HUES6 (cell line): ENCODE measurements at regions not wholly inside any gene's neighbourhood (a gene's known extent, or its start where the extent isn't known, plus 50 kb on each side); places are given as distances from the start of the nearest gene placed in this dataset.

Experiments used
- H3K27ac ChIP-seq: 2 replicates; pipeline ENCODE4 v1.7.0; 2013; ENCODE audit warnings: low read depth, mild to moderate bottlenecking, low read length, inconsistent platforms
- H3K27me3 ChIP-seq: 2 replicates; pipeline ENCODE4 v1.6.1; 2013; ENCODE audit warnings: low read length; ENCODE audit not compliant: control insufficient read depth, insufficient read depth
- H3K36me3 ChIP-seq: 2 replicates; pipeline ENCODE4 v1.6.1; 2013; ENCODE audit warnings: low read length; ENCODE audit not compliant: control insufficient read depth, insufficient read depth
- H3K4me1 ChIP-seq: 2 replicates; pipeline ENCODE4 v1.6.1; 2013; ENCODE audit warnings: low read length; ENCODE audit not compliant: control insufficient read depth, insufficient read depth
- H3K4me3 ChIP-seq: 2 replicates; pipeline ENCODE4 v1.5.1; 2013; ENCODE audit warnings: low read depth, low read length
- H3K9ac ChIP-seq: one replicate; pipeline ENCODE4 v1.6.1; 2013; ENCODE audit warnings: mild to moderate bottlenecking, low read length
- H3K9me3 ChIP-seq: 2 replicates; pipeline ENCODE4 v1.6.1; 2013; ENCODE audit warnings: low read depth, low read length; ENCODE audit not compliant: control insufficient read depth, insufficient read depth

DNA sequence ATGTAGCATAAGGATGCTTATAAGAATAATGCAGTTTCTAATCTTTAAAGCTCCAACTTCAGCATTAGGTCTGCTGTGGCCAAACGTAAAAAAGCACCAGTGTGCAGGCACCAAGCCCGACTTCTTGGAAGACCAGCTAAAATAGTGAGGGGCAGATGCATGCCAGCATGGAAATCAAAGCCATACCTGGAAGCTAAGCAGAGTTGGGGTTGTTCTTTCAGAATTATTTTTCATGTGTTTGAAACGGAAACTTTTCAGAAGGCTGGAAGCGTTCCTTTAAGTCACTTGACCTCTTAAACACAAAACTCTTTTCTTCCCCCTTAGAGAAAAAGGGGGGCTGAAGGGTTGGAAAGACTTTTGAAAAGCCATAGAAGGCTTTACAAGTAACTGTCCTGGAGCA, 329.2 kb upstream of the C1orf87 start:
- Histone ChIP-seq H3K4me3 (no peak overlapping the region), H3K36me3 (no peaks in the 10 kb centered on the region), H3K9ac (no peak overlapping the region), H3K27me3 (no peaks in the 10 kb centered on the region), H3K27ac (no peak overlapping the region), H3K9me3 (no peaks in the 10 kb centered on the region), H3K4me1 (no peaks in the 10 kb centered on the region)

DNA sequence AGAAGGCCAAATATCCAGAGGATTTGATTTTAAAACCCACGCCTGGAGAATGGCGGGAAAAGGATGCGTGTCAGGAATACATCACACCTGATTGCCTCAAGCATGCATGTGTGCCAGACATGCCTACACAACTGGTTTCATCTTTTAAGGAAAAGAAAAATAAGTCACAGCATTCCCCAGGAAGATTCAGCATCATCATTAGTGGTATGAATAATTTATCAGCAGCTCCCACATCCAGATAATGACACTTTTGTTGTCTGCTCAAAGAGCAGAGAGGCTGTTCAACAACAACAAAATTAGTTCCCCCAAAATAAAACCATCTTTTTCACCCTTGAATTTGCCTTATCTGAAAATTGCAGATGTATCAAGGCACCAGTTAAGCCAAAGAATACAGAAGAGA, 328.6 kb upstream of the C1orf87 start:
- no peaks in the 10 kb centered on the region for H3K9me3 ChIP-seq
- H3K27ac ChIP-seq: no peak overlapping the region
- no peaks in the 10 kb centered on the region for H3K4me1 ChIP-seq
- no peak overlapping the region for H3K4me3 ChIP-seq
- H3K27me3 ChIP-seq: no peaks in the 10 kb centered on the region
- no peak overlapping the region for H3K9ac ChIP-seq
- H3K36me3 ChIP-seq: no peaks in the 10 kb centered on the region

DNA sequence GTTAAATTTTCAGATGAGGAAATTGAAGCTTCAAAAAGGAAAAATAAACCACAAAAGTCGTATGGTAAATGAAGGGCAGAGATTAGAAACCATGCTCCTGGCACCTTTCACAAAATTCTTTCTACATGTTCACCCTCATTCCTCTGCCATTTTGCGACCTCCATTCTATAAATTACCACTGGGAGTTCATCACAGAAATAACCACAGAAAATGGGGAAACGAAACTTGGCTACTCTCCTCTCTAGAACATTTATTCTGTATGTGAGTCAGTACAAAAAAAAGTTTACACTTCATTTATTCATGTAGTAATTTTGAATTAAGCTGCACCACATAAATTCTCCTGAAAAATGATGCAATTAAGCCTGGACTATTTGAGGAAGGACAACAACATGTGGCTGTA, 320.9 kb upstream of the C1orf87 start:
- no peak overlapping the region for H3K9ac ChIP-seq
- no peak overlapping the region for H3K27ac ChIP-seq
- H3K4me1 ChIP-seq: no peaks in the 10 kb centered on the region
- H3K4me3 ChIP-seq: no peak overlapping the region
- H3K9me3 ChIP-seq: no peaks in the 10 kb centered on the region
- H3K27me3 ChIP-seq: no peaks in the 10 kb centered on the region
- H3K36me3 ChIP-seq: no peaks in the 10 kb centered on the region

- Histone ChIP-seq H3K27ac (no peak overlapping the region), H3K27me3 (no peaks in the 10 kb centered on the region), H3K9ac (no peak overlapping the region)
These were observed 317.2 kb upstream of the C1orf87 start for GRCh38 chr1:60390593-60391282.

DNA sequence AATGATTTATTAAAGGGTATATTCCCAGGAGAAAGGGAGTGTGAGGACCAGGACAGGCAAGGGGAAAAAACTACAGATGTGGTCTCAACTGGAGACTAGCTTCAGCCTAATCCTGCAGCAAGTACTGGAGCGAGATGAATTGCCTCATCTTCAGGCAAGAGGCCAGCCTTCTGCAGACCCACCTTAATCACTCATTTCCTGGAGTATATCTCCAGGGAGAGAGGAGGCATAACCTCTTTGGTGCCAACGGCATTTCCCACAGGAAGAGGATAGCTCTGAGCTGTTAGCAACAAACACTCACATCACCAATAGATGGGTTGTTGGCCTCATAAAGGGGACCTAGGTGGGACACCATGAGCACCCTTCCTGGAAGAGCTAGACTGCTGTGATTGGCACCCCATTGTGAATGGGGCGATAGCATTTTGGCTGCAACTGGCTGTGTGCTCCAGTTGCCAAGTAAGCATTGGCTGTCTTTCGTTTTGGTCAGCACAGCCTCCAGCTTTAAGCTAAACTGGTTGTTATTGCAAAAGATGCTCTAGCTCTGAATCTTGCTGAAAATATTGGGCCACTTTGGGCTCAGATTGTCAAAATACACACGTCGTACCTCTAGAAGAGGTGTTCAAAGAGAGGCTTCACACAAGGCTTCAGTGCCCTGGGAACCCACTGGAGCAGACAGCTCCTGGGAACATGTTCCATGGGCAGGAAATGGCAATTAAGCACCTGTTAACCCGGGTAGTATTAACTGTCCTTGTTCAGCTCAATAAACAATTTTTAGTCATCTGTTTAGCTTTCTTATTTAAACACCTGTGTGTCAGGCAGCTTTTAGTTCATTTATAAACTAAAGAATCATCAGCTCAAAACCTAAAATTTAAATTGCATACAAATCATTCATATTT, 314.8 kb upstream of the C1orf87 start:
- Histone ChIP-seq H3K27ac (no peak overlapping the region), H3K27me3 (no peaks in the 10 kb centered on the region), H3K4me3 (no peak overlapping the region), H3K36me3 (no peaks in the 10 kb centered on the region), H3K9ac (no peak overlapping the region), H3K4me1 (peaks cover 4% of the 10 kb centered on the region; the same call in 1 of the 2 replicates), H3K9me3 (no peaks in the 10 kb centered on the region)

More at GRCh38 chr1:60390593-60391282, 317.2 kb upstream of the C1orf87 start:
- Histone ChIP-seq H3K36me3 (no peaks in the 10 kb centered on the region), H3K4me3 (no peak overlapping the region), H3K9me3 (no peaks in the 10 kb centered on the region), H3K4me1 (peaks cover 4% of the 10 kb centered on the region; the same call in 1 of the 2 replicates)

GRCh38 chr1:60387175-60387574, 313.6 kb upstream of the C1orf87 start:
- H3K9me3 ChIP-seq: no peaks in the 10 kb centered on the region
- no peaks in the 10 kb centered on the region for H3K36me3 ChIP-seq
- peaks cover 4% of the 10 kb centered on the region; the same call in 1 of the 2 replicates for H3K4me1 ChIP-seq
- no peak overlapping the region for H3K27ac ChIP-seq
- H3K9ac ChIP-seq: no peak overlapping the region
- H3K4me3 ChIP-seq: no peak overlapping the region
- H3K27me3 ChIP-seq: no peaks in the 10 kb centered on the region

- H3K4me1 ChIP-seq: peaks cover 4% of the 10 kb centered on the region; the same call in 1 of the 2 replicates
- no peaks in the 10 kb centered on the region for H3K36me3 ChIP-seq
- H3K4me3 ChIP-seq: no peak overlapping the region
- no peak overlapping the region for H3K27ac ChIP-seq
- H3K27me3 ChIP-seq: no peaks in the 10 kb centered on the region
- H3K9me3 ChIP-seq: no peaks in the 10 kb centered on the region
- no peak overlapping the region for H3K9ac ChIP-seq
These were observed 312.7 kb upstream of the C1orf87 start for GRCh38 chr1:60386249-60386648.

GRCh38 chr1:60376196-60376595, 302.6 kb upstream of the C1orf87 start:
- Histone ChIP-seq H3K4me1 (no peaks in the 10 kb centered on the region), H3K27me3 (no peaks in the 10 kb centered on the region), H3K27ac (no peak overlapping the region), H3K36me3 (no peaks in the 10 kb centered on the region), H3K9ac (no peak overlapping the region), H3K4me3 (no peak overlapping the region), H3K9me3 (peaks cover 10% of the 10 kb centered on the region)

- Histone ChIP-seq H3K9ac (no peak overlapping the region), H3K27me3 (no peaks in the 10 kb centered on the region), H3K4me3 (no peak overlapping the region)
These were observed 301.0 kb upstream of the C1orf87 start for GRCh38 chr1:60374537-60374936.

GRCh38 chr1:60367532-60367931, 294.0 kb upstream of the C1orf87 start:
- H3K36me3 ChIP-seq: no peaks in the 10 kb centered on the region
- no peak overlapping the region for H3K27ac ChIP-seq
- no peaks in the 10 kb centered on the region for H3K27me3 ChIP-seq

More at GRCh38 chr1:60374537-60374936, 301.0 kb upstream of the C1orf87 start:
- Histone ChIP-seq H3K4me1 (no peaks in the 10 kb centered on the region), H3K9me3 (peaks cover 15% of the 10 kb centered on the region), H3K36me3 (no peaks in the 10 kb centered on the region), H3K27ac (no peak overlapping the region)

DNA sequence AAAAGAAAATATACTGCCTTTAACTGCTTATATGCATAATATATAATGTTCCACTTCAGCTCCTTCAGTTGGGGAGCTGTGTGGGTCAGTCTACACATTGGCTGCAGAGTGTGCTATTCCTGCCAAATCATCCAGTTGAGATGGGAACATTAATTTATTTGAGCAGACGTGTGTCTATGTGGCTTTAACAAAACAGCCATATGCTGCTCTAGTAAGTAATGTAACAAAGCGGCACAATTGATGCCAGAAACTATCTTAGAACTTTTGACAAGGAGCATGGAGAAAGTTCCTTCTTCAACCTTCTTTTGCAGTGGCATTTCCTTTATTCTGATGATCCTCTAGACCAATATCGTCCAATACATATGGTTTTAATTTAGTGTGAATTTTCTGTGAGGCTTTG, 285.9 kb upstream of the C1orf87 start:
- H3K4me3 ChIP-seq: no peak overlapping the region
- H3K36me3 ChIP-seq: no peaks in the 10 kb centered on the region
- no peak overlapping the region for H3K9ac ChIP-seq
- H3K4me1 ChIP-seq: no peaks in the 10 kb centered on the region
- no peaks in the 10 kb centered on the region for H3K9me3 ChIP-seq
- no peaks in the 10 kb centered on the region for H3K27me3 ChIP-seq
- no peak overlapping the region for H3K27ac ChIP-seq

More at GRCh38 chr1:60367532-60367931, 294.0 kb upstream of the C1orf87 start:
- Histone ChIP-seq H3K4me1 (no peaks in the 10 kb centered on the region), H3K4me3 (no peak overlapping the region), H3K9ac (no peak overlapping the region), H3K9me3 (peaks cover 15% of the 10 kb centered on the region)
